NCI-H82 treated with DMSO at 0.1 percent for 48 hours (cell line): ENCODE measurements at regions not wholly inside any gene's neighbourhood (a gene's known extent, or its start where the extent isn't known, plus 50 kb on each side); places are given as distances from the start of the nearest gene placed in this dataset.
"Not testable (repeated sequence)": the region's sequence is repeated elsewhere in the genome, so short reads cannot be mapped to it uniquely, and the experiment has no call there.

Experiments used
- DNase-seq: peaks from one replicate; lab custom pipeline; 2025; ENCODE audit not compliant: unreplicated experiment; lab: John Stamatoyannopoulos, UW

GRCh38 chr14:22265319-22266141 lies 323.5 kb downstream of the DAD1 start:
- no peak for DNase-seq

GRCh38 chr14:22264759-22265158 lies 324.3 kb downstream of the DAD1 start:
- DNase-seq, result no peak

GRCh38 chr14:22263961-22264360 lies 325.1 kb downstream of the DAD1 start:
- no peak for DNase-seq

GRCh38 chr14:22262881-22263280 lies 326.1 kb downstream of the DAD1 start:
- no peak for DNase-seq

- DNase-seq, result no peak
Observed at GRCh38 chr14:22255017-22255950, 333.7 kb downstream of the DAD1 start.

GRCh38 chr14:22252686-22253085 lies 336.3 kb downstream of the DAD1 start:
- no peak for DNase-seq

- no peak for DNase-seq
Observed at GRCh38 chr14:22251090-22251489, 337.9 kb downstream of the DAD1 start.

GRCh38 chr14:22249770-22250169 lies 339.3 kb downstream of the DAD1 start:
- no peak for DNase-seq

GRCh38 chr14:22243971-22244581 lies 344.9 kb downstream of the DAD1 start:
- DNase-seq, result no peak

- not testable (repeated sequence) for DNase-seq
Observed at GRCh38 chr14:22238320-22238719, 350.7 kb downstream of the DAD1 start.

- no peak for DNase-seq
Observed at GRCh38 chr14:22233377-22233776, 355.6 kb downstream of the DAD1 start.

GRCh38 chr14:22232933-22233332 lies 356.1 kb downstream of the DAD1 start:
- DNase-seq, result no peak

- DNase-seq, result no peak
Observed at GRCh38 chr14:22232486-22232885, 356.5 kb downstream of the DAD1 start.

- no peak for DNase-seq
Observed at GRCh38 chr14:22231018-22231417, 358.0 kb downstream of the DAD1 start.

- no peak for DNase-seq
Observed at GRCh38 chr14:22230517-22230916, 358.5 kb downstream of the DAD1 start.

GRCh38 chr14:22227084-22227483 lies 361.9 kb downstream of the DAD1 start:
- no peak for DNase-seq

GRCh38 chr14:22226381-22226780 lies 362.6 kb downstream of the DAD1 start:
- no peak for DNase-seq

- DNase-seq, result no peak
Observed at GRCh38 chr14:22225516-22226140, 363.4 kb downstream of the DAD1 start.

GRCh38 chr14:22221508-22221907 lies 367.5 kb downstream of the DAD1 start:
- DNase-seq, result no peak

GRCh38 chr14:22220427-22220826 lies 368.6 kb downstream of the DAD1 start:
- no peak for DNase-seq

GRCh38 chr14:22218728-22219127 lies 370.3 kb downstream of the DAD1 start:
- DNase-seq, result no peak
